PC-9 (cell line): ENCODE measurements at regions not wholly inside any gene's neighbourhood (a gene's known extent, or its start where the extent isn't known, plus 50 kb on each side); places are given as distances from the start of the nearest gene placed in this dataset.

Source experiments
- BruUV-seq: library from RNA; stranded (reverse); fragments of 400-500 nt; replicated peaks from 2 replicates; lab custom pipeline; 2021; lab: Mats Ljungman, UMichigan
- CTCF ChIA-PET: fragments of 300-600 bp; sonication (Branson Sonifier 250); formaldehyde crosslinking; loops from one replicate; lab custom pipeline; 2022; ENCODE audit warnings: antibody characterized with exemption; lab: Charles Lee
- POLR2A ChIA-PET: fragments of 300-600 bp; sonication (Branson Sonifier 250); formaldehyde crosslinking; loops from one replicate; lab custom pipeline; 2022; ENCODE audit warnings: antibody characterized with exemption; ENCODE audit not compliant: unreplicated experiment; lab: Charles Lee
- DNase-seq, 2 experiments: peaks; one replicate each; pipeline versions ENCODE4 v3.0.0 to v3.0.0-alpha.2; 2015 to 2022; ENCODE audit warnings: mixed read lengths in 1 of 2
- H2AFZ ChIP-seq: fragments of 200-600 bp; sonication (generic); 2 replicates; pipeline ENCODE4 v1.8.1; 2017; ENCODE audit warnings: antibody characterized with exemption
- H3F3A ChIP-seq: fragments of 200-600 bp; sonication (generic); 2 replicates; pipeline ENCODE4 v1.8.1; 2017; ENCODE audit warnings: antibody characterized with exemption, mild to moderate bottlenecking, low read depth; ENCODE audit not compliant: insufficient read depth
- H3K27ac ChIP-seq: fragments of 200-600 bp; sonication (generic); 2 replicates; pipeline ENCODE4 v1.6.1; 2016; ENCODE audit warnings: mixed run types
- H3K27me3 ChIP-seq: fragments of 200-600 bp; sonication (generic); 2 replicates; pipeline ENCODE4 v1.6.1; 2016; ENCODE audit warnings: low read depth, mixed run types; ENCODE audit not compliant: insufficient read depth
- H3K36me3 ChIP-seq: fragments of 200-600 bp; sonication (generic); 2 replicates; pipeline ENCODE4 v1.6.1; 2016; ENCODE audit warnings: low read depth, mixed run types
- H3K4me1 ChIP-seq: fragments of 200-600 bp; sonication (generic); replicated peaks from 2 replicates; pipeline ENCODE4 v1.6.1; 2016; ENCODE audit warnings: mixed run types; ENCODE audit not compliant: insufficient read depth
- H3K4me2 ChIP-seq: fragments of 200-600 bp; sonication (generic); 2 replicates; pipeline ENCODE4 v1.6.1; 2017; ENCODE audit warnings: mixed run types
- H3K4me3 ChIP-seq: fragments of 200-600 bp; sonication (generic); 2 replicates; pipeline ENCODE4 v1.6.1; 2016; ENCODE audit warnings: mixed run types
- H3K79me2 ChIP-seq: fragments of 200-600 bp; sonication (generic); 2 replicates; pipeline ENCODE4 v1.6.1; 2017; ENCODE audit warnings: low read depth, mixed run types
- H3K9me2 ChIP-seq: fragments of 200-600 bp; sonication (generic); 2 replicates; pipeline ENCODE4 v1.8.1; 2017; ENCODE audit warnings: mild to moderate bottlenecking; ENCODE audit not compliant: insufficient read depth
- H3K9me3 ChIP-seq: fragments of 200-600 bp; sonication (generic); 2 replicates; pipeline ENCODE4 v1.8.1; 2016; ENCODE audit warnings: low read depth; ENCODE audit not compliant: insufficient read depth
- H4K20me1 ChIP-seq: fragments of 200-600 bp; sonication (generic); 2 replicates; pipeline ENCODE4 v1.8.1; 2017; ENCODE audit not compliant: insufficient read depth
- CTCF ChIP-seq: fragments of 200-600 bp; sonication (generic); conservative IDR thresholded peaks from 2 replicates; pipeline ENCODE4 v1.6.1; 2017; ENCODE audit warnings: mixed run types, antibody characterized with exemption, mild to moderate bottlenecking, moderate library complexity
- EZH2 ChIP-seq: fragments of 200-600 bp; sonication (generic); IDR thresholded peaks from 2 replicates; pipeline ENCODE4 v1.8.0; 2017; ENCODE audit warnings: antibody characterized with exemption, low read depth
- intact Hi-C: fragments of 100-400 bp; cut with micrococcal nuclease; formaldehyde crosslinking; loops from one replicate; pipeline ENCODE4 v1.10.0; 2022; ENCODE audit not compliant: unreplicated experiment

DNA sequence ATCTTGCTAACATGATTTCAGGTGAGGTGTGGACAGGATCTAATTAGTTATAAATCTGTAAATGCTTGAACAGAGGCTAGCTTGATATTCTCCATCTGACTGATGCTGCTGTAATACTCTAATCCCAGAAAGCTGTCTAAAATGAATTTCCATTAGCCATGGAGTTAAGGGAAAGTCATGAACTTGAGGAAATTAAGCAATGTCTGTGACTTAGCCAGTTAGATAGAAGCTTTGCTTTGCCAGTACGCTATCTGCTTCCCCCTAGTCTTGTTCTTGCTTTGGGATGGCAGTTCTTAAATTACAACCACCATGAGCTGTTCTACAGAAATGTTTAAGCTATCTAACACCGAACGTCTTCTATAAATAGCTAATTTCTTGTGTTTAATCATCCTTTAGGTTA lies 195.7 kb downstream of the PRL start:
- H3K27me3 ChIP-seq = no peaks in the 10 kb centered on the region
- no peaks in the 10 kb centered on the region for H3K9me3 ChIP-seq
- TF ChIP-seq EZH2 (no peak), CTCF (no peak)
- H3F3A ChIP-seq = no peaks in the 10 kb centered on the region
- no peaks in the 10 kb centered on the region for H3K9me2 ChIP-seq
- intact Hi-C loops = no loop called here
- H2AFZ ChIP-seq = no peak overlapping the region
- no peak overlapping the region for H3K4me3 ChIP-seq
- H3K4me2 ChIP-seq = no peak overlapping the region
- DNase-seq = no peak
- no peaks in the 10 kb centered on the region for H4K20me1 ChIP-seq
- no peak overlapping the region for H3K27ac ChIP-seq
- CTCF ChIA-PET = no interaction called here
- POLR2A ChIA-PET = interaction anchor here (0.6 to 0.7 kb wide), 2 partner anchors 12 to 154 kb away, joined by 4 to 7 read pairs; no protein-coding TSS in a partner anchor
- no peaks in the 10 kb centered on the region for H3K36me3 ChIP-seq
- H3K79me2 ChIP-seq = no peaks in the 10 kb centered on the region
- no TSS peak for BruUV-seq
- no peaks in the 10 kb centered on the region for H3K4me1 ChIP-seq

DNA sequence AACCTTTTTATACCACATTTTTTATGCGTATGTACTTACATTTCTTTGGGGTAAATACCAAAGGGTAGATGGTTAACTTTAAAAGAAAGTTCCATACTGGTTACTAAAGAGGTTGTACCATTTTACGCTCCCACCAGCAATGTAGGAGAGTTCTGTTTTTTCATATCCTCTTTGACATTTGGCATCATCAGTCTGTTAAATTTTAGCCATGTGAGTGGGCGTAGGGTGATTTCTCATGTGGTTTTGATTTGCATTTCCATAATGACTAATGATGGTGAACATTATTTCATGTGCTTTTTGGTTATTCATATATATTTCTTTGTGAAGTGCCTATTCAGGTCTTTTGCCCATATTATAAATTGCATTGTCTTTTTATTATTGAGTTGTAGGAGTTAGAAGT lies 194.2 kb downstream of the PRL start:
- Histone ChIP-seq H4K20me1 (no peaks in the 10 kb centered on the region), H3K9me3 (no peaks in the 10 kb centered on the region), H3K4me1 (no peaks in the 10 kb centered on the region), H3K9me2 (no peaks in the 10 kb centered on the region), H3K4me2 (no peak overlapping the region), H3K36me3 (no peaks in the 10 kb centered on the region), H3K27me3 (no peaks in the 10 kb centered on the region), H3K27ac (no peak overlapping the region), H3F3A (no peaks in the 10 kb centered on the region), H2AFZ (0 out of 2 replicates have a peak overlapping the region, but pooled peaks have one; percentile 17), H3K79me2 (no peaks in the 10 kb centered on the region), H3K4me3 (no peak overlapping the region)
- TF ChIP-seq CTCF (no peak), EZH2 (no peak)
- intact Hi-C loops = no loop called here
- no TSS peak for BruUV-seq
- no peak for DNase-seq
- ChIA-PET CTCF (no interaction called here), POLR2A (no interaction called here)

GRCh38 chr6:22106451-22106850 lies 190.4 kb downstream of the PRL start:
- Histone ChIP-seq H3K27ac (no peak overlapping the region), H4K20me1 (no peaks in the 10 kb centered on the region), H3K9me2 (no peaks in the 10 kb centered on the region), H3K4me1 (no peaks in the 10 kb centered on the region), H3K4me3 (no peak overlapping the region), H3K27me3 (no peaks in the 10 kb centered on the region), H3K79me2 (no peaks in the 10 kb centered on the region), H2AFZ (no peak overlapping the region), H3K4me2 (no peak overlapping the region), H3F3A (no peaks in the 10 kb centered on the region), H3K9me3 (no peaks in the 10 kb centered on the region), H3K36me3 (no peaks in the 10 kb centered on the region)
- ChIA-PET CTCF (no interaction called here), POLR2A (no interaction called here)
- no TSS peak for BruUV-seq
- intact Hi-C loops = no loop called here
- no peak for DNase-seq
- TF ChIP-seq CTCF (no peak), EZH2 (no peak)
